Large intestine (tissue), 3 donors: ENCODE measurements at regions not wholly inside any gene's neighbourhood (a gene's known extent, or its start where the extent isn't known, plus 50 kb on each side); places are given as distances from the start of the nearest gene placed in this dataset.
"Not testable (repeated sequence)": the region's sequence is repeated elsewhere in the genome, so short reads cannot be mapped to it uniquely, and the experiment has no call there.

Source experiments
- DNase-seq, 2 donors: peaks; one replicate each; pipeline versions ENCODE4 v3.0.0 to v3.0.0-alpha.2; 2013
- H3K27ac ChIP-seq: one replicate; pipeline ENCODE4 v1.5.1; 2013; ENCODE audit warnings: low read length
- H3K27me3 ChIP-seq: 2 replicates; pipeline ENCODE4 v1.6.1; 2013; ENCODE audit warnings: low read length; ENCODE audit not compliant: control insufficient read depth, insufficient read depth
- H3K36me3 ChIP-seq: 2 replicates; pipeline ENCODE4 v1.6.1; 2013; ENCODE audit warnings: low read length; ENCODE audit not compliant: control insufficient read depth, insufficient read depth
- H3K4me1 ChIP-seq: one replicate; pipeline ENCODE4 v1.6.1; 2013; ENCODE audit warnings: low read length; ENCODE audit not compliant: control insufficient read depth, insufficient read depth
- H3K4me3 ChIP-seq: one replicate; pipeline ENCODE4 v1.5.1; 2013; ENCODE audit warnings: low read length
- H3K9me3 ChIP-seq: one replicate; pipeline ENCODE4 v1.6.1; 2013; ENCODE audit warnings: mild to moderate bottlenecking, low read depth, low read length, moderate library complexity; ENCODE audit not compliant: control insufficient read depth
- WGBS: methylation state at CpG from one replicate; pipeline ENCODE4 v1.1.5; 2013; ENCODE audit warnings: low lambda C conversion rate; ENCODE audit not compliant: insufficient coverage; 5-methylcytosine and 5-hydroxymethylcytosine counted together

DNA sequence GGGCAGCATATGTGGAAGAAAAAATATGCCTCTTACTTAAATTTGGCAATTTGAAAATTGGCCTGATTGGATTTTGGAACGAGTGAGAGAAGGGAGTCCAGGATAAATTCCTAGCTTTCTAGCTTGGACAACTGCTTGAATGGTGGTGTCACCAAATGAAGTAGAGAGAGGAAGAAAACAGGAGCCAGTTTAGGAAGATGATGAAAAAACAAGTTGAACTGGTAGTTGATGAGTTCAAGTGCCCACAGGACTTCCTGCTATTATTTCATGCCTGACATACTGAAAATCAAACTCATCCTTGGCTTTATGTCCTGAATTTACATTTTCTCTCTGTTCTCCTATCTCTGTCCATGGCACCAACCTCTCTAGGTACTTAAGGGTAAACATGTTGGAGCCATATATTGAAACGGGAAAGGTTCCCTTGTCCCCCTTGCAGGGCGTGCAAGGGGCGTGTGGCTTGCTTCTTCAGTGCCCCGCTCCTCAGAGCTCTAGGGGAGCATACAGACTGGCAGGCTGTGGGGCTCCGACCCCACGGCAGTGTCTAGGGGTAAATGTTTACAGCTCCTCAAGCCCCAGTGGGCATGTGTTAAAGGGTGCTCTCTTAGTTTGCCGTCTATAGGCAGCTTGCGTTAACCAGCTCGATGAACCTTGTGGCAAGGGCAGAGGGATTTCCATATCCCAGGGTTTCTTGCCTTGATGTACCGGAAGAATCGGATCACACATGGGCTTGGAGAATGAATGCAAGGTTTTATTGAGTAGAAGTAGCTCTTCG lies 250.7 kb upstream of the PGRMC2 start:
- 100% methylated on average over 1 of the region's 13 CpGs for WGBS
- DNase-seq, result no peak
- no peak overlapping the region for H3K4me3 ChIP-seq
- no peak overlapping the region for H3K27ac ChIP-seq
- no peaks in the 10 kb centered on the region for H3K4me1 ChIP-seq
- H3K27me3 ChIP-seq, result no peaks in the 10 kb centered on the region
- no peaks in the 10 kb centered on the region for H3K9me3 ChIP-seq
- no peaks in the 10 kb centered on the region for H3K36me3 ChIP-seq

GRCh38 chr4:128536746-128537145 lies 249.1 kb upstream of the PGRMC2 start:
- H3K4me3 ChIP-seq, result no peak overlapping the region
- H3K27ac ChIP-seq, result no peak overlapping the region
- no peaks in the 10 kb centered on the region for H3K36me3 ChIP-seq
- DNase-seq, result no peak
- H3K9me3 ChIP-seq, result no peaks in the 10 kb centered on the region
- H3K27me3 ChIP-seq, result no peaks in the 10 kb centered on the region
- WGBS, result no CpG with 5 or more reads among the region's 1 CpG
- no peaks in the 10 kb centered on the region for H3K4me1 ChIP-seq

GRCh38 chr4:128535510-128535909 lies 247.9 kb upstream of the PGRMC2 start:
- not testable (repeated sequence) for DNase-seq, H3K4me3 ChIP-seq, H3K27ac ChIP-seq, H3K27me3 ChIP-seq, H3K4me1 ChIP-seq, H3K9me3 ChIP-seq, H3K36me3 ChIP-seq
- no CpG with 5 or more reads among the region's 4 CpGs for WGBS

DNA sequence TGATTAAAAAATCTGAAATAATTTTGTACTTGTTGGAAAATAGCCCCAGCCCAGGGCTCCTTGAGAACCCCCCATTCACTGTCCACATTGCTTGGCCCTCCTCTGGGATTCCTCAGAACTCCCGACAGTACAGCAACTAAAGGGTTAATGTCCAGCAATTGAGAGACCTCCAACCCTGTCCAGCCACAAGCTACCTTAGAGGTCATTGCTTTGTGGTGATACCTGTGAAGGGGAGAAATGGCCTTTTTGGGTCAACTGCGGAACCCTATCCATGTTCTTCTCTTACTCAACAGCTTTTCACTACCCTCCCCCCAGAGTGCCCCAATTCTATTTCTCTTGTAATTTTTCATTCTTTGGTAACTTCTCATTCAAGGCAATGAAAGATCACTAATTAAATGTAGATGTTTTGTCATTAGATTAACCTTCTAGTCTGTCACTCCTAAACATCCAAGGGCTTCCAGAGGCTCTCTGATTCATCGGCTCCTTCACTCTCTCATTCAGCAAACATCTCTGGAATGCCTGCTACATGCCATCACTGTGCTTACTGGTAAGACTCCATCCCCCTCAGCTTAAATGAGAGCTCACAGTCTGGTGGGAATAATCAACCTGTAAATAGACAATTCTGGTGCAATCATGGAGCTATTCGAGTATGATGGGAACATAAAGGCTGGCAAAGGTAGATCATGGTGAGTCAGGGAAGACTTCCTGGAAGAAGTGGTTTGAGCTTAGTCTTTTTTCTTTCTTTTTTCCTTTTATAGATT lies 241.4 kb upstream of the PGRMC2 start:
- peak in 1 of 2 donors; percentile 14 for DNase-seq
- no peaks in the 10 kb centered on the region for H3K36me3 ChIP-seq
- H3K27me3 ChIP-seq, result no peaks in the 10 kb centered on the region
- H3K4me3 ChIP-seq, result no peak overlapping the region
- no peaks in the 10 kb centered on the region for H3K9me3 ChIP-seq
- 50% methylated on average over 2 of the region's 4 CpGs for WGBS
- no peaks in the 10 kb centered on the region for H3K4me1 ChIP-seq
- H3K27ac ChIP-seq, result no peak overlapping the region

DNA sequence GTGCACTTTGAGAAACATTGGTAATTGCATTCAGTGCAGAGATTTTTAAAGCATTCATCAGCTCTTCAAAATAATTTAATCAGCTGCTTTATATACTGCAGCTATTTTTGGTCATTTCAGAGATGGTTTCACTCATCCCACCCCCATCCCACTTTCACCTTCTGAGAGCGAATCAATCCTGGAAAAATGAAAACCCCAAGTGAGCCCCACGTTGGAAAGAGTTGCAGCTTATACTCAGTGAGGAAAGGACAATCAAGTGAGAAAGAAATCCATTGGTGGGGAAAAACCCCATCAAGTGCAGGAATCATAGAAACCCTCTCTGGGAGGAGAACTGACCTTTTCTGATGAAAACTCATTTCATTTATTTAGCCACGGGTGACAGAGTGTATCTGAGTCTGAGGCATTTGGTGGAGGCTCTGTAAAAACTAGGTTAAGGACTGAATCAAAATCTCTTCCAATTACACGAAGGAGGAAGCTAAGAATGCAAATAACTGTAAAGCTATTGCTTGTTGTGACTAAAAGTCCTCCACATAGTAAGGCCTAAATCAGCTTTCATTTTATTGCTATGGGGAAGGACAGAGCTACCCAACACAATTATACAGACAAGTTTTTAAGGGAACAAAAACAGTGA lies 240.4 kb upstream of the PGRMC2 start:
- Histone ChIP-seq H3K27ac (no peak overlapping the region), H3K4me1 (no peaks in the 10 kb centered on the region), H3K4me3 (no peak overlapping the region), H3K27me3 (no peaks in the 10 kb centered on the region), H3K36me3 (no peaks in the 10 kb centered on the region), H3K9me3 (no peaks in the 10 kb centered on the region)
- WGBS, result 80% methylated on average over 1 of the region's 4 CpGs
- no peak for DNase-seq

- DNase-seq, result no peak
- Histone ChIP-seq H3K4me1 (no peaks in the 10 kb centered on the region), H3K9me3 (no peaks in the 10 kb centered on the region), H3K27me3 (no peaks in the 10 kb centered on the region), H3K27ac (no peak overlapping the region), H3K4me3 (no peak overlapping the region), H3K36me3 (no peaks in the 10 kb centered on the region)
- 40% methylated on average over 1 of the region's 3 CpGs for WGBS
Measured at GRCh38 chr4:128527351-128527750, 239.7 kb upstream of the PGRMC2 start.

DNA sequence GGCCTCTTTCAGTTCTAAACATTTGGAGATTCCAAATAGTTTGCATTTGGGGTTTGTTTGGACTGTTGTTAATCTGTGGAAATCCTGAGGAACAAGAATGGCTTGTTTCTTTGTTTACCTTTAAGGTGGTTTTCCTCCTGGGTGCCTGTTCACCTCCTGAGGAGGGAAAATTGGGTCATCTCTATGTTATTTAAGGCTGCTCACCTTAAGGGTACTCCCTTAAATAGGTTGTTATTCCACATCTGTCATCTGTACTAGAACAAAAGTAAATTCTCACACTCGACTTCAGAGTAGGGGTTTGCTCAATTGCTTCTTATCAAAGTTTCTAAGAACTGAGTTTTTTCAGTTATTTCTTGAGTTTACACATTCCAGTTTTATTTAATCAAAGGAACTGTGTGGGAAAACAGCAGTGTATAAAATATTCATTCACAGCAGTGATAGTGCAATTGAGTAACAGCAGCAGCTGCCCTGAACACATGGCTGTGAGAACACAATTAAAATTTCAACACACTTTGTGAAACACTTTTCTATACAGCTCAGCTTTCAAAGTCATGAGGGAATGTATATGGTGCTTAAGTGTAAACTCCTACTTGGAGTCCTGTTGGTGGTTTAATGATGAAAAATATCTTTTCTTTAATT lies 238.5 kb upstream of the PGRMC2 start:
- no CpG with 5 or more reads among the region's 1 CpG for WGBS
- H3K36me3 ChIP-seq, result no peaks in the 10 kb centered on the region
- no peaks in the 10 kb centered on the region for H3K4me1 ChIP-seq

GRCh38 chr4:128525387-128525786 lies 237.8 kb upstream of the PGRMC2 start:
- Histone ChIP-seq H3K36me3 (no peaks in the 10 kb centered on the region), H3K9me3 (no peaks in the 10 kb centered on the region), H3K4me3 (no peak overlapping the region), H3K4me1 (no peaks in the 10 kb centered on the region), H3K27me3 (no peaks in the 10 kb centered on the region), H3K27ac (no peak overlapping the region)
- DNase-seq, result no peak
- WGBS, result no CpG with 5 or more reads among the region's 5 CpGs

More for the DNA sequence above, 238.5 kb upstream of the PGRMC2 start:
- no peak overlapping the region for H3K27ac ChIP-seq
- no peaks in the 10 kb centered on the region for H3K9me3 ChIP-seq
- no peak overlapping the region for H3K4me3 ChIP-seq
- H3K27me3 ChIP-seq, result no peaks in the 10 kb centered on the region
- DNase-seq, result no peak

GRCh38 chr4:128524311-128524710 lies 236.7 kb upstream of the PGRMC2 start:
- Histone ChIP-seq H3K27me3 (no peaks in the 10 kb centered on the region), H3K4me1 (no peaks in the 10 kb centered on the region), H3K9me3 (no peaks in the 10 kb centered on the region), H3K4me3 (no peak overlapping the region), H3K27ac (no peak overlapping the region), H3K36me3 (no peaks in the 10 kb centered on the region)
- no peak for DNase-seq
- 88% methylated on average over 1 of the region's 6 CpGs for WGBS

GRCh38 chr4:128521648-128522111 lies 234.1 kb upstream of the PGRMC2 start:
- no peak overlapping the region for H3K4me3 ChIP-seq
- H3K9me3 ChIP-seq, result no peaks in the 10 kb centered on the region
- H3K4me1 ChIP-seq, result peaks cover 9% of the 10 kb centered on the region
- DNase-seq, result no peak
- no peaks in the 10 kb centered on the region for H3K36me3 ChIP-seq
- WGBS, result 0% methylated on average over 1 of the region's 4 CpGs
- H3K27ac ChIP-seq, result no peak overlapping the region
- no peaks in the 10 kb centered on the region for H3K27me3 ChIP-seq
